GM21737 (cell line): ENCODE measurements at regions not wholly inside any gene's neighbourhood (a gene's known extent, or its start where the extent isn't known, plus 50 kb on each side); places are given as distances from the start of the nearest gene placed in this dataset.

ENCODE experiments used
- ATAC-seq: cut with Tn5 transposase; IDR thresholded peaks from one replicate; pipeline ENCODE4 v1.9.1; 2021; ENCODE audit warnings: mild to moderate bottlenecking, moderate library complexity; ENCODE audit not compliant: unreplicated experiment

DNA sequence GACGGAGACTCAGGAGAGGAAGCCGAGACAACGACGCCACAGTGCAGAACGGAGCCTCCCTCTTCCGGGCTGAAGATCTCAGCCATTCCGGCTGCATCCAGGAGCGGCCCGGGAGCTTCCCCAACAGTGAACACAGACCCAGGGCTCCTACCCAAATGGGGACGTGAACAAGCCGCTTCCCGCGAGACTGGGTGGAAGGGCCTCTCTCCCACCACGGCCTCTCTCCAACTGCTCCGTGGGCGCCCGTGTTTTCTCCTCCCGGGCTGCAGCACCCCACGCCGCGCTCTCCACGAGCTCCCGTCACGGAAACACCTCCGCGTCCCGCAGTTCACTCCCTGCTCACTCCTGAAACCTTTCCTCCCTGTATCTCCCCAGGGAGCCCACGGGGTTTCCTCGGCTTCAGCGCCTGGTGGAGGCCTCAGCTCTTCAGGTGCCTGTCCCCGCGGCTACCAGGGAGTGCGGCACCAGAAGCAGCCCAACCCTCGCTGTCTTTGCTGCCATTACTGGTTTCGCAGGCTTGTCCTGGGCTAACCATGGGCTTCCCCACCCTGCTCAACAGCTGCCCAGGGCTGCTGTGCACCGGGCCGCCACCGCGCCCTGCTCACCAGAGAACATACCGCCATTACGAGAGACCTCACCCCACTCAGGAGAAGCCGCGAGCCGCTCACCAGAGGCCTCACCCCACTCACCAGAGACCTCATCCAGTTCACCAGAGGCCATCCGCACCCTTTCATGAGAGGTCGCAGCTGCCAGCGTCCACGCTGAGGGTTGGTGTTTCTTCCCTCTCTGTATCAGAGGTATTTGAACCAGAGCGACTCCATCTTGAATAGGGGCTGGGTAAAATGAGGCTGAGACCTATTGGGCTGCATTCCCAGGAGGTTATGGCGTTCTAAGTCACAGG lies 922.8 kb downstream of the QKI start:
- no peak for ATAC-seq

DNA sequence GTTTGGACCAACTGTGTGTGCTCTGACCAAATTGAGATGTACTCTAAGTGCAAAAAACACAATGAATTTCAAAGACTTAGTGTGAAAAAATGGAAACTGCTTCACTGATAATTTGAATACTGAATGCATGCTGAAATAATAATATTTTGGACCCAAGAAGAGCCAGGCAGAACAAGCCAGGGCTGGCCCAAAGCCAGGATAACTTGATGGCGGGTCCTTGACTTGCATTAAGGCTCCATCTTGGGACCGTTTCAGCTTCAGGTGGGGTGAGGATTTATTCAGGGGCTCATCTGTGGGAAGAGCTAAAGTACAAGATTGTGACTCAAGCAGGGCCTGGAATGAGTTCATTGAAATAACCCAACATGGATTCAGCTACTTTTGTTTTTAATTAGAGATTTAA lies 921.9 kb downstream of the QKI start:
- ATAC-seq: no peak

DNA sequence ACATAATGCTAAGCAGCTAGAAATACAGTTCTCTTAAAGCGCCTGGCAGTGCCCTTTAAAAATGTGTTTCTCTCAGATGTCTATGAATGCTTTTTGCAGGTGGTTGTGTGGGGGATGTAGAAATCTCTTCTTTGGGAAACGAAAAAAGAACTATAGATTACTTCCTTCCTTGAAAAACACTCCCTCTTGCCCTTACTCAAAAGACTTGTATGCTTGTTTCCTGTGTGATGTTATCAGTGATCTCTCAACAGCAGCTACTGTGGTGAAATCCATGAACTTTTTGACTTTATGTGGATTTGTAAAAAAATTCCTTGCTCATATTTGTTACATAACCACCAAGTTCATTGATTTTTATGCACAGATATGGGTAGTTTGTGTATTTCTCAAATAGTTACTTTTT lies 916.5 kb downstream of the QKI start:
- ATAC-seq: no peak

DNA sequence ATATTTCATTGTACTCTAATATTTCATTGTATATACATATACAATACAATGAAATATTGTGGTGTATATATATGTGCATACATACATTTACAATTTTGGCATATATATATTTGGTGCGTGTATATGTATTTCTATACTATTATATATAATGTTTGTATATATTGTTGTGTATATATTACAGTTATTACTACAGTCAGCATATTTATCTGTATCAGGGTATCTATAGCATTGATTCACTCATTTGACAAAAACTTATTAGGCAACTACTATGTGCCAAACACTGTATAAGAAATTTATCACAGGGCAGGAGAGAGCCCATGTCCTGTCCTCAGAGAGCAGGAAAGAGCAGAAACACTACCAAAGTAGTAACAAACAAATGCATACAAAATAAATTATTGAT lies 910.6 kb downstream of the QKI start:
- no peak for ATAC-seq

DNA sequence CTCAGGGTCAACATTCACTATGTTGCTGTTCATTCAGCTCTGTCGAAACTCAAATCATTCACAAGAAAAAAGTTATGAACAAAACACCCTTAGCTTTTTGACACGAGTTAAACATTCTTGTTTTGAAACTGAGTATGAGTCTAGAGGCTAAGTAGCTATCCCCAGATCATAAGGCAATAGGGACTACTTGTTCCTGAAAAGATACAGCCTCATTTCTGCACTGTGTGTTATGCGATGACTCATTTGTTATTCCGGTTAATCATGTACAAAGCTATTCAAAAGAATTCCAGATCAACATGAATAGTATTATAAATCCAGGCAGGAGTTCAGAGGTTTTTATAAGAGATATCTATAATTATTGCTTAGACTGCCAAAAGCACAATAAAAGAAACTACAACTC lies 908.0 kb downstream of the QKI start:
- no peak for ATAC-seq

DNA sequence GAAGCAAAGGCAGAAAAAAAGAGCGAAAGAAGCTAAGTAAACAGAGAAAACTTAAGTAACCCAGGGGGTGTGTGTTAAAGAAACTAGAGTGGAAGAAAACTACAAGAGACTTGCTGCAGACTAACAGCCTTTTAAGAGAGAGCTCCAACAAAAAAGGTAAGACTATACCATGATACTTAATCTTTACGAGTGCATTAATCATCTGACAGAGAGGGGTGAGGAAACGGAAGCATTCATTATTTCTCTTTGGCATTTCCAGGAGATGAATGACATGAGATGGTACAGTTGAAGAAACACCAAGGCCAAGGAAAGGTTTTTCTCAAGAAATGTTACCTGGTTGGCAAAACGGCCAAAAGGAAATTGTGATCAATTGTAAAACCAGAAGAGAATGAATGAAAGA lies 906.8 kb downstream of the QKI start:
- no peak for ATAC-seq

DNA sequence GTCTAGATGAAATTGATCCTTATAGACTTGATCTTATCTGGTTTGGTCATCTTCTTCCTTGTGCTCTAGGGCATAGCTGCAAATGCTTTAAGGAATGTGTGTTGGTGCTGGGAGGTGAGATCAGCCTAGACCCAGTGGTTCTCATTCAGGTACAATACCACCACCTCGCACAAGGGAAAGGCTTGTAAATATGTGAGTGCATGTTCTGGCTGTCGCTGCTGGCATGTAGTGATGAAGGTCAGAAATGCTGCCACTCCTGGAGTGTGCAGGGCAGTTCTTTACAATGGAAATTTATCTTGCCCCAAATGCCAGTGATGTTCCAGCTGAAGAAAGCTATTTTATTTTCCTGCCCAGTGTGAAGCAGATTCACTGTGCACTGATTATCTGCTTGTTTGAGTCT lies 900.9 kb downstream of the QKI start:
- ATAC-seq: no peak

DNA sequence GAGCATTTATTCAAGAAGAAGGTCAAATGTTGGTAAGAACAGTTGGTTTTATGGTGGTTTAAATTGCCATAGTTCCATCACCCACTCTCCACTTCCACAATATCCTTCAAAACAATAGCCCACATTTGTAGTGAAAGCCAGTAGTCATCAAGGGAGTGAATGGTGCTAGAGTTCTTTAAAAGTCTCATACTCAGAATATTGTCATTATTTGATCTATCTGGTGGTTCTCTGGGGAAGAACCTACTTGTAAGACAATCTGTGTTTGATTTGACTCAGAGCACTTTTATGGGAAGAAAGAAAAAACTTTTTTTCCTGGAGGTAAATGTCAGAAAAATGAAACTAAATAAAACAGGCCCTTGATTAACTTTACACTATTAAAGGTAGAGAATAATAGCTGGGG lies 893.8 kb downstream of the QKI start:
- no peak for ATAC-seq

DNA sequence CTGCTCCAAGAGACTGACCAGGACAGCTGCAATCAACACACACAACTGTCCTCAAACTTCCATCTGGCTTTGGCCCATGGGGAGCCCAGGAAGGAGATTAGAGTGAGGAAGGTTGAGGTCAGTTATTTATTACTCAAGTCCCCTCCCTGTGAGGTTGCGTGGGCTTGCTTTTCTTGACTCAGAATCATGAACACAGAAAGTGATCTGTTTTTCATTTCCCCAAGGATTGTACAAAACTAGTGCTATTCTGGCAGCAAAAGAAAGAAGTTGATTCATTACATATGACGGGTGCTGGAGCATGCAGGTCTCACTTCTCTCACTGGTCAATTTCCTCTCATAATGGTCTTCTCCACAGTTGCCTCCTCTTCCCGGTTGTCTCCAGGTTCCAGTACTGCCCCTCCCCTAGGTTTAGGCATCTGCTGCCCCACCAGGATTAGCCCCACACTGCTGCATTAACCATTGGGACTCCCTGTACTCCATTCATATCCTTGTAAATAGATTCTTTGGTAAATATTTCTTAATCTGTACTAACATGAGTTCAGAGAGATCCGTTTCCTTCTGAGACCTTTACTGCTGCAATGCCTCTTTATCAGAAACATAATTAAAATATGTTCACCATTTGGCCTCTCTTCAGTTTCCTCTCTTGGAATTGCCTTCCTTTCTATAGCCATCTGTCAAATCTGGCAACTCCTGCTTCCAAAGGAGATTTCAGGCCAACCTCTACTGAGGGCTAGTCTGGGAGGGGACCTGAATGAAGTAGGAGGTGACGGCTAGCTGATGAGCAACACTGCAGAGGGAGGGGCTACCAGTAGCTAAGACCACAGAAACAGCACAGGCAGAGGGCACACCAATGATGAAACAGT lies 888.8 kb downstream of the QKI start:
- ATAC-seq: no peak

DNA sequence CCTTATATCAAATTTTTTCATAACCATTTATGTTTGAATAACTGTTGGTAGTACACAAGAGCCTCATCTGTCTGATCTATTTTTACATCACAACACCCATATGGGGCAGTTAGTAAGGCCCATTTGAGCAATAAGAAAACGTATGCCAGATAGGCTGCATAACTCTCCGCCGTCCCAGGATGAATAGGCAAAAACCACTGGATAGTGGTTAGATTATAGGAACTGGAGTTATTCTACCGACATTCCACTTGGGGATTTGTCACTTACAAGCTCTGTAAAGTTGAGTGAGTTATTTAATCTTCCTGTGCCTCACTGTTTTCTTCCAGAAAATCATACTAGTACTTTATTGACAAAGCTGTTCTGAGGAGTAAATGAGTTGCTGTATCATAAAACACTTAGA lies 881.9 kb downstream of the QKI start:
- ATAC-seq: no peak

DNA sequence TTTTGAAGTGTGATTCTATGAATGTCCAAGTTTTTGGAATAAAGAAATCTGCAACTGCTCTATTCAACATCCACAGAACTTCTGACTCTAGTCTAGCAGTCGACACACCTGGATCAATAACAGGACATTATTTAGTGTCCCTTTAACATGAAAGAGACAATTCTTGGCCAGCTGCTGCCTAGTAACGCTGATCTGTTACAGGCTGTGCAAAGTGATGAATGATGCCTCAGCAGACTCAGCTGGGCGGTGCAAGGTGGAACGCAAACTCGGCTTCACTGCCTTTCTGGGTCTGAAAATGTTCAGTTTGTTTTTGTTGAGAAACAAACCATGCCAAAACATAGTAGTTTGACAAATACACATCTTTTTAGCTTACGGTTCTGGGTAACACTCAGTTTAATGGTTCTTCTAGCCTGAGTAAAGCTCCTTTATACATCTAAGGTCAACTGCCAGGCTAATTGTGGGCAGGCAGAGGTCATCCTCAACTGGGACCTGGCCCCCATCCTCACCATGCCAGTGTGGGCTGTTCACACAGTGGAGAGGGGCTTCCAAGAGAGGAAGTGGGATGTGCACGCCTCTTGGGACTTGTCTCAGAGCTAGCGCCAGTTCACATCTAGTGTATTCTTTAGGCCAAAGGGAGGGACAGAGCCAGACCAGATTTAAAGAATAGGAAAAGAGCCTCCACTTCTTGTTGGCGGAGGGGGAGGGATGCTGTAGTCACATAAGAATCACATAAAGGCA lies 879.7 kb downstream of the QKI start:
- no peak for ATAC-seq

DNA sequence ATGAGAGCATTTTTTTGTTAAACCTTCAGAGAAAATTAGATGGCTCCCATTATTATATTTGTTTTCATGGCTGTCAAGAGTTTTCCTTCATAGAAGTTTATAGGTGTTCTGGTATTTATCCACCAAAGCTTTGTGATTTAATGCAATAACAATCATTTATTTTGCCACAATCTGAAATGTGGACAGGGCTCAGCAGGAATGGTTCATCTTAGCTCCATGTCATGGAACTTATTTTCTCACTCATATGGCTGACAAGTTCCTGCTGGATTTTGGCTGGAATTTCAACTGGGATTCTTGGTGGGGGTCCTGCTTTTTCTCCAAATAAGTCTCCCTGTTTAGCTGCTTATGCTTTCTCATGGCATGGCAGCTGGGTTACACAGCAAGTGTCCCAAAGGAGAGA lies 876.7 kb downstream of the QKI start:
- ATAC-seq: no peak

DNA sequence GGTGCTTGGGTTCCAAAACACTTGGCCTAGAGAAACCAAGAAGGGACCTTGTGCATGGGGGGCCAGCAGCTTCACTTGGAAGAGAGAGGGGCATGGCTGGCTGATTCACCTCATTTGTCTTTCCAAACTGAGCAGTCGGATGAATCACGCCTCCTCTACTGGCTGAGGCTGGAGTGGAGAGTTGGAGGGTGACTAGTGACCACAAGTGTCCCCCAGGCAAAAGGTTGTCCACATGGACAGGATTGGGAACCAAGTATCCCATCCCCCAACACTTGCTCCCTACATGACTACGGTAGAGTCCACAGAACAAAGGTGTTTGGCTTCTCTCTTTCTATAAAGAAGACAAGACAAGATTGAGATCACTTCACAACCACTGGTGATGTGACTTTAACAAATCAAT lies 875.6 kb downstream of the QKI start:
- ATAC-seq: no peak

DNA sequence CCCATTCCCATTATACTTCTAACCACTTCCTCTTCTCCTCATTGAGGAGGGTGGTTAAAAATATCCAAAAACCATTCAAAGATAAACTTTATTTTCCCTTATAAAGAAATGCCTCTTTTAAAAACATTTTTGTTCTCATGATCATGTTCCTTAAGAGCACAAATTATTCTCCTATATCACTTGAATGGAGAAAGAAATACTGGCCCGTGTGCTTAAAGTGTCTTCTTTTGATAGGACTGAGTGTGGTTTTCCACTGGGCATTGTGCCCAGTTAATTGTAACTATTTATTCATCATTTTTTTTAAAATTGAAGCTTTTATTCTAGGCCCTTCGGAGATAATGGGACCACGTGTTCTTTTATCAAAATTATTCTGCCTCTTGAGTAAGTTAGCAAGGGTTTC lies 871.5 kb downstream of the QKI start:
- ATAC-seq: no peak

DNA sequence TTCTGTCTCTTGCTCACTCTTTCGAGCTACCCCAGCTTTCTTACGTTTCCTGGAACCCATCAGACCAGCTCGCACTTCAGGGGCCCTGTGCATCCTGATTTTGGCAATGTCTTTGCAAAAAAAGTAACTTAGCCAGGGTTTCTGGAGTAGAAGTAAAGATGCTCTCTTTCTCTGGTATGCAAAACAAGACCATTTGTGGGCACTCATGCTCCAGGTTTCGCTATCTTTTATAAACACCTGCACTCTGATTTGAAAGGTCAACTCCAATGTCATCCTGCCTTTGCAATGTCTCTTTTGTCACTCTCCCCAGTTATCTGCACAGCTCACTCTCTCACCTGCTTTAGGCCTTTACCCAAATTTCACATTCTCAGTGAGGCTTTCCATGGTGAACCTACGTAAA lies 869.1 kb downstream of the QKI start:
- ATAC-seq: no peak

DNA sequence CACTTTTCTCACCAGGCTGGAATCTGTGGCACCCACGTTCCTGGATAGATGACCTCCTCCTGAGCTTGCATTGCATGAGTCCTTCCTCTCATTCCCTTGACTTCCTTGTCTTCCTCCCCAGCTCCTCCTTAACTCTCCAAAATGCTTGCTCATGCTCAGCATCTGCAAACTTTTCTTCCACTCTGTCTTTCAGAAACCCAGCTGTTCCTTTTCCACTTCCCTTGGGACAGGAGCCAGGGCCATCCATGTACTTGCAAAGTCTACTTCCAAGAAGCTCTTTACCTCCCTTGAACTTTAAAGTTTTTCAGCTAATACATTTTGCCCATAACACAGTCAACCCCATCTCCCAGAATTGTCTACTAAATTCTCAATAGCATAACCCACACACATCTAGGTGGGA lies 861.7 kb downstream of the QKI start:
- no peak for ATAC-seq

DNA sequence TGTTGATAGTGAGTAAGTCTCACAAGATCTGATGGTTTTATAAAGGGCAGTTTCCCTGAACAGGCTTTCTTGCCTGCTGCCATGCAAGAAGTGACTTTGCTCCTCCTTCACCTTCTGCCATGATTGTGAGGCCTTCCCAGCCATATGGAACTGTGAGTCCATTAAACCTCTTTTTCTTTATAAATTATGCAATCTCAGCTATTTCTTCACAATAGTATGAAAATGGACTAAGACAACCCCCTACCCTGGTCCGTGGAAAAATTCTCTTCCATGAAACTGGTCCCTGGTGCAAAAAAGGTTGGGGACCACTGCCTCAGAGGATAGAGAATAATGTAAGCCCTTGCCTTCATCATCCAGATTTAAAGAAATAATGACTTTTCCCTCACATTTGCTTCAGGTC lies 861.3 kb downstream of the QKI start:
- ATAC-seq: no peak

DNA sequence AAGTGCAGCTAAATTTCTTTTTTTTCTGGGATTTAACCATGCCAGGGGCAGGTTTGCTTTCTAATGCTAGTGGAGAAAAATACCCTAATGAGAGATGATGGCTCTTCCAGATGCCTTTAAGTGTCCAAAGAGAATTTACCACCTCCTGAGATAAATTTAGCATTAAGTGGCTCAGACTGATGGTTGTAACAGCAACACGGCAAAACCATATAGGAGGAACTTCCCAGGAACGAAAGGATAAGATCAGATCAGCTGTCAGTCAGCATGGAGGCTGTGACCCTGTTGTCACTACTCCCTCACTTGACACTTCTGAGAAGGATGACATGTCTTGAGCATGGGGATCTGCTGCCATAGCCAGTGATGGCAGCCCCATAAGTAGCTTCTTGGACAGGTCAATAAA lies 860.0 kb downstream of the QKI start:
- no peak for ATAC-seq

DNA sequence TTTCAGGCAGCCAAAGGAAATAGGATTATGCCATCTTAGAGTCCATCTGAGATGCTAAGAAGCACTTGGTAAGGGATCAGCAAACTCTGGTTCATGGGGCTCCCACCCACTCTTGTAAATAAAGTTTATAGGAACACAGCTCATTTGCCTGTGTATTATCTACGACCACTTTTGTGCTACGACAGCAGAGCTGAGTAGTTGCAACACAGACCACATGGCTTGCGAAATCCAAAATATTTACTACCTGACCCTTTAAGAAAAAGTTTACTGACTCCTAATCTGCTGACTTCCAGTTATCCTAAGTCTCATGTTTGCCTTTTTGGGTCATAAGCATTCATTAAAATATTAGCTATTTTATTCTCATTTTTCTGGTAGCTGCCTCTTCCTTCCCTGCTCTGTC lies 859.0 kb downstream of the QKI start:
- ATAC-seq: no peak

DNA sequence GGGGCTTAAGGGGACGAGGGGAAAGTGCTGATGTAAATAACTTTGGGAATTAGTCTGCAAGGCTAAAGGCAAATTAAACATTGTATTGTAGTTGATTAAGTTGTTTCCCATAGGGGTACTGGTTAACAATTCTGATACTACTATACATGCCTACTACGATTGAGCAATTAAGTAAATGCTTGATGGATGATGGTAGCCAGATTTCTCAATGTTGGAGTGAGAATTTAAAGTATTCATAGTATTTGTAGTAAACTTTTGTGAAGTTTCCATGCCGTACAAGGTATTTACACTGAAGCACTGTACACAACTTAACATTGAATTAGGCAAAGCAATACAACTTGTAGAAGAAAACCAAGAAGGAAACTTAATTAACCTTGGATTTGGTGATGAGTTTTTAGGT lies 852.3 kb downstream of the QKI start:
- ATAC-seq: no peak

DNA sequence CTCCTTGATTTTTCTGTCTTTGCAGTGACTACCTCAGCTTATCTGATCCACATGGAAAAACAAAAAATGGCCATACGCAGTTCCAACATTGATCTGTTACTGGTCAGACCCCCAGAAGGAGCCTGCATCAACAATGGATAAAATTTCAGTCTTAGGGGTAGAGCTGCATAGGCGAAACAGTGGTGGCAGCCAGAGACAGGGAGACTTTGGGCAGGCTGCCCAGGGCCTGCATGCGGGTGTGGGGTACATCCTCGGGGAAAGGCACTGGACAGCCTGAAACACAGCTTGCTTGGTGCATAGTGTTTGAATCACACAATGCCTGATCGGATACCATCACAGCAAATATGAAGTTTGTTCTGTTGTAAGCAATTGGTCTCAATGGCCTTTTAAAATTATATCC lies 847.8 kb downstream of the QKI start:
- no peak for ATAC-seq

DNA sequence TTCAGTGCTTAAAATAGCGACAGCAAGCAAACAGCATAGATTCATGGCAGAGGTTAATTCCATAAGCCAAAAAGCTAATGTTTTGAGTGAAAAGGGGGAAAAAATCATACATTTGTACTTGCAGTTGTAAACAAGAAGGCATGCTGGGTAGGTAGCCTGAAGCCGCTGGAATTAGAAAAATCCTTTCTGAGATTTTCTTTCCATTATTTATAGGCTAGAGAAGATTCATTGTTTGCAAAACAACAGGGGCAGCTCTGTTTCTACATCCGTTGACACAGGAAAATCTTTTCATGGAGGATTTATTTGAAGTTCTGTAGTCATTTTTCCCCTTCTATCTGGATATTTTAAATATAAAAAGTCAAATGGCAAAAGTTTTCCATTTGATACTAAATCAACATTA lies 843.9 kb downstream of the QKI start:
- no peak for ATAC-seq
